ENCODE measurements at regions not wholly inside any gene's neighbourhood (a gene's known extent, or its start where the extent isn't known, plus 50 kb on each side); places are given as distances from the start of the nearest gene placed in this dataset.

DNA sequence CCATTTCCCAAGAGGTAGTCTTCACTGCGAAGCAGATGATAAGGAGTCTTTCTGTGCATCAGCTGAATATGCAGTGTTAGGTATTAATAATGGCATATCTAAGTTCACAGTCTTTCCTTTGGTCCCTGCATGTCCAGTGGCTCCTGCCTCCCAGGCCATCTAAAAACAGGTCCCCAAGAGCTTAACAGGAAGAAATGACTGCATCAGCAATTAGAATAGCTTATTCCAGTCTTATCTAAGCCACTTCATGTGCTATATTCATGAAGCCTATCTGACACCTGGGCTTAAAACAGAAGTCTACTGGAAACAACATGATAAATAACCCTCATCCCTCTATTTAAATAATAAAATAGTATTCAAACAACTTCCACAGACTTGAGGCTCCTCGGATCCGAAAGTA lies 346.1 kb upstream of the ERCC4 start:
- Histone ChIP-seq H3K9ac (ENCODE audit: low read length) (no peak overlapping the region), H2AFZ (ENCODE audit: low read depth, low read length) (no peak overlapping the region), H3K4me3 (ENCODE audit: low read length) (no peak overlapping the region), H3K4me2 (ENCODE audit: low read length) (no peak overlapping the region), H3K36me3 (replicated peaks; ENCODE audit: low read depth, low read length) (no peaks in the 10 kb centered on the region), H3K27ac (ENCODE audit: low read length) (no peak overlapping the region), H3K27me3 (ENCODE audit: low read depth, low read length) (peaks cover 7% of the 10 kb centered on the region; the same call in 1 of the 2 replicates), H3K9me3 (ENCODE audit: insufficient read depth, low read length) (no peaks in the 10 kb centered on the region), H3K79me2 (ENCODE audit: low read length) (no peaks in the 10 kb centered on the region), H4K20me1 (ENCODE audit: insufficient read depth, low read length) (no peaks in the 10 kb centered on the region), H3K4me1 (ENCODE audit: low read length) (no peaks in the 10 kb centered on the region)
- TF ChIP-seq, protein P1, sequence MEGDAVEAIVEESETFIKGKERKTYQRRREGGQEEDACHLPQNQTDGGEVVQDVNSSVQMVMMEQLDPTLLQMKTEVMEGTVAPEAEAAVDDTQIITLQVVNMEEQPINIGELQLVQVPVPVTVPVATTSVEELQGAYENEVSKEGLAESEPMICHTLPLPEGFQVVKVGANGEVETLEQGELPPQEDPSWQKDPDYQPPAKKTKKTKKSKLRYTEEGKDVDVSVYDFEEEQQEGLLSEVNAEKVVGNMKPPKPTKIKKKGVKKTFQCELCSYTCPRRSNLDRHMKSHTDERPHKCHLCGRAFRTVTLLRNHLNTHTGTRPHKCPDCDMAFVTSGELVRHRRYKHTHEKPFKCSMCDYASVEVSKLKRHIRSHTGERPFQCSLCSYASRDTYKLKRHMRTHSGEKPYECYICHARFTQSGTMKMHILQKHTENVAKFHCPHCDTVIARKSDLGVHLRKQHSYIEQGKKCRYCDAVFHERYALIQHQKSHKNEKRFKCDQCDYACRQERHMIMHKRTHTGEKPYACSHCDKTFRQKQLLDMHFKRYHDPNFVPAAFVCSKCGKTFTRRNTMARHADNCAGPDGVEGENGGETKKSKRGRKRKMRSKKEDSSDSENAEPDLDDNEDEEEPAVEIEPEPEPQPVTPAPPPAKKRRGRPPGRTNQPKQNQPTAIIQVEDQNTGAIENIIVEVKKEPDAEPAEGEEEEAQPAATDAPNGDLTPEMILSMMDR (IDR thresholded peaks at IDR 0.05; ENCODE audit: low read depth, low read length): no peak
- no peak for TF ChIP-seq EZH2phosphoT487 (IDR thresholded peaks at IDR 0.05; ENCODE audit: low read depth)

DNA sequence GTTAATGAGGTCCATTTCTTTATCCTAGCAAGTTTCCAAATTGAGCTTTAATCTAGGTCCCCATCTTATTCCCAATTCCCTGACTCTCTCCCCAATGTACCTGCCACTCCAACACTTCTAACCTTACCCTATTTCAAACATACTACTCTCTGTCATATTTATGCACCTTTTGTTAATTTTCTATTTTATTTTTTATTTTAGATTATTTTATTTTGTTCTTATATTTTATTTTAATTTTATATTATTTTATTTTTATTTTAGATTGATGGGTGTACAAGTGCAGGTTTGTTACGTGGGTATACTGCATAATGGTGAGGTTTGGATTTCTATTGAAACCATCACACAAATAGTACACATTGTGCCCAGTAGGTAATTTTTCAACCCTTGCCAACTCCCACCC lies 333.9 kb upstream of the ERCC4 start:
- no peaks in the 10 kb centered on the region for H3K36me3 ChIP-seq (replicated peaks; ENCODE audit: low read depth, low read length)
- no peaks in the 10 kb centered on the region for H4K20me1 ChIP-seq (ENCODE audit: insufficient read depth, low read length)
- TF ChIP-seq, protein P1 (IDR thresholded peaks at IDR 0.05; ENCODE audit: low read depth, low read length): no peak
- TF ChIP-seq EZH2phosphoT487 (IDR thresholded peaks at IDR 0.05; ENCODE audit: low read depth): no peak
- H3K27ac ChIP-seq (ENCODE audit: low read length): no peak overlapping the region
- H3K4me2 ChIP-seq (ENCODE audit: low read length): no peak overlapping the region
- H3K79me2 ChIP-seq (ENCODE audit: low read length): no peaks in the 10 kb centered on the region
- H3K4me1 ChIP-seq (ENCODE audit: low read length): no peaks in the 10 kb centered on the region
- no peaks in the 10 kb centered on the region; the same call in 1 of the 2 replicates for H3K27me3 ChIP-seq (ENCODE audit: low read depth, low read length)
- H3K9me3 ChIP-seq (ENCODE audit: insufficient read depth, low read length): no peaks in the 10 kb centered on the region
- H3K9ac ChIP-seq (ENCODE audit: low read length): no peak overlapping the region
- H2AFZ ChIP-seq (ENCODE audit: low read depth, low read length): no peak overlapping the region
- no peak overlapping the region for H3K4me3 ChIP-seq (ENCODE audit: low read length)

DNA sequence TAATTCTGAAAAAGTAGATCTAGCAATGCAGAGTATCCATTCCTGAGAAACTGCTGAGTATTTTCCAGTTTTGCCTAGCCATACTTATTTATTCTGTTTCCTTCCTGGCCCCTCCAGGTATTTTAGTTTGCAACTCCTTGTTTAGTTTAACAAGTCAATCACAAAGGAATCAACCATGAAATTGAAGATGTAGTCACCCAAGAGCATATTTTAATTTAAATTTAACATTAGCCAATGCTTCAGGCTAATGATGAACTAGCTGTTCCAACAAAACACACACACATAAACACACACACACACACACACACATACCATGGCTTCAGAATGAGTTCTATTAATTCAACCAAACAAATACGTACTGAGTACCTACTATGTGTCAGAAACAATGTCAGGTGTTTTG lies 332.8 kb upstream of the ERCC4 start:
- Histone ChIP-seq H3K27ac (ENCODE audit: low read length) (no peak overlapping the region), H3K79me2 (ENCODE audit: low read length) (no peaks in the 10 kb centered on the region), H3K27me3 (ENCODE audit: low read depth, low read length) (no peaks in the 10 kb centered on the region)

DNA sequence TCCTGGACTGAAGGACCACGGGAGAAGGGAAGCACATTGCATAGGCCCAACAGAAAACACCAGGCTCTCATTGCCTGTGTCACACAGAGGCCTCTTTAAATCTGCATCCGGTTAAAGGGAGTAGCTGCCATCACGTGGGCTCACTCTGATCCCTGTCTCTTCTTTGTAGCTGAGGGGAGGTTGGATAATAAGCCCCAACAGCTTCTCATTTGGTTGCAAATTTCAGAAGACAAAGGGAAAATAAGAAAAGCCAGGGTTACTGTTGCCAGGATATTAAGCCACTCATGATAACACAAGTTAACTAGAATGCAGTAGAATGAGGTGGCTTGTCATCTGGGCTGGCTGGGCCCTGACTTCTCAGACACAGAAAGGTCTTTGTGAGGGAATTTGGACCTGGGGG lies 325.1 kb upstream of the ERCC4 start:
- Histone ChIP-seq H3K27ac (ENCODE audit: low read length) (no peak overlapping the region), H3K27me3 (ENCODE audit: low read depth, low read length) (peaks cover 8% of the 10 kb centered on the region), H3K4me2 (ENCODE audit: low read length) (no peak overlapping the region), H4K20me1 (ENCODE audit: insufficient read depth, low read length) (no peaks in the 10 kb centered on the region), H3K9ac (ENCODE audit: low read length) (no peak overlapping the region), H3K79me2 (ENCODE audit: low read length) (no peaks in the 10 kb centered on the region), H3K36me3 (replicated peaks; ENCODE audit: low read depth, low read length) (no peaks in the 10 kb centered on the region), H3K9me3 (ENCODE audit: insufficient read depth, low read length) (no peaks in the 10 kb centered on the region), H2AFZ (ENCODE audit: low read depth, low read length) (no peak overlapping the region), H3K4me3 (ENCODE audit: low read length) (no peak overlapping the region), H3K4me1 (ENCODE audit: low read length) (no peaks in the 10 kb centered on the region)
- TF ChIP-seq, protein P1 (IDR thresholded peaks at IDR 0.05; ENCODE audit: low read depth, low read length): no peak
- TF ChIP-seq EZH2phosphoT487 (IDR thresholded peaks at IDR 0.05; ENCODE audit: low read depth): no peak

More for the DNA sequence above, 332.8 kb upstream of the ERCC4 start:
- Histone ChIP-seq H3K4me2 (ENCODE audit: low read length) (no peak overlapping the region), H3K4me3 (ENCODE audit: low read length) (no peak overlapping the region), H3K4me1 (ENCODE audit: low read length) (no peaks in the 10 kb centered on the region), H3K9me3 (ENCODE audit: insufficient read depth, low read length) (no peaks in the 10 kb centered on the region), H4K20me1 (ENCODE audit: insufficient read depth, low read length) (no peaks in the 10 kb centered on the region), H3K36me3 (replicated peaks; ENCODE audit: low read depth, low read length) (no peaks in the 10 kb centered on the region), H3K9ac (ENCODE audit: low read length) (no peak overlapping the region), H2AFZ (ENCODE audit: low read depth, low read length) (no peak overlapping the region)
- TF ChIP-seq EZH2phosphoT487 (IDR thresholded peaks at IDR 0.05; ENCODE audit: low read depth): no peak
- TF ChIP-seq, protein P1 (IDR thresholded peaks at IDR 0.05; ENCODE audit: low read depth, low read length): no peak

All from OCI-LY3 (cell line).